Peyer's patch (tissue), 4 donors: ENCODE measurements at regions not wholly inside any gene's neighbourhood (a gene's known extent, or its start where the extent isn't known, plus 50 kb on each side); places are given as distances from the start of the nearest gene placed in this dataset.

ENCODE experiments used
- DNase-seq, 3 donors: peaks; one replicate each; pipeline ENCODE4 v3.0.0-alpha.2; 2017 to 2019
- H3K27ac ChIP-seq, 4 donors: fragments of 200-600 bp; sonication (generic); one replicate each; pipeline ENCODE4 v1.5.1; 2016 to 2019
- H3K27me3 ChIP-seq, 2 donors: fragments of 200-600 bp; sonication (generic); one replicate each; pipeline ENCODE4 v1.5.1; 2019
- H3K36me3 ChIP-seq, 3 donors: fragments of 200-600 bp; sonication (generic); one replicate each; pipeline ENCODE4 v1.5.1; 2016 to 2019
- H3K4me1 ChIP-seq, 4 donors: fragments of 200-600 bp; sonication (generic); one replicate each; pipeline ENCODE4 v1.5.1; 2016 to 2019
- H3K4me3 ChIP-seq, 4 donors: fragments of 200-600 bp; sonication (generic); 1 replicate in 3 of 4; 2 replicates in 1 of 4; pipeline ENCODE4 v1.5.1; 2016 to 2019; ENCODE audit warnings: mild to moderate bottlenecking in 1 of 4
- H3K9me3 ChIP-seq, 4 donors: fragments of 200-600 bp; sonication (generic); one replicate each; pipeline ENCODE4 v1.5.1; 2016 to 2019; ENCODE audit warnings: mild to moderate bottlenecking in 1 of 4
- CTCF ChIP-seq, 6 experiments: fragments of 450-650 bp in 4 of 6; fragments of 200-600 bp in 2 of 6; sonication (generic) in 1 of 6; IDR thresholded peaks; one replicate each; pipeline ENCODE4 v1.5.1; 2017 to 2019; ENCODE audit warnings: antibody characterized with exemption in 6 of 6, mild to moderate bottlenecking in 3 of 6, moderate library complexity in 1 of 6
- POLR2A ChIP-seq, 2 donors: fragments of 450-650 bp; IDR thresholded peaks; one replicate each; pipeline ENCODE4 v1.5.1; 2017; ENCODE audit warnings: antibody characterized with exemption in 2 of 2, mild to moderate bottlenecking in 2 of 2, moderate library complexity in 2 of 2

GRCh38 chr5:166881802-166882201 is 1409.6 kb upstream of the WWC1 start:
- Histone ChIP-seq H3K27ac (no peak overlapping the region), H3K27me3 (no peaks in the 10 kb centered on the region), H3K9me3 (no peaks in the 10 kb centered on the region), H3K36me3 (no peaks in the 10 kb centered on the region), H3K4me3 (no peak overlapping the region), H3K4me1 (no peaks in the 10 kb centered on the region)
- no peak for TF ChIP-seq POLR2A (IDR thresholded peaks at IDR 0.05)
- TF ChIP-seq CTCF (IDR thresholded peaks at IDR 0.05), result no peak
- no peak for DNase-seq

- TF ChIP-seq POLR2A (IDR thresholded peaks at IDR 0.05) (no peak), CTCF (IDR thresholded peaks at IDR 0.05) (no peak)
Observed at GRCh38 chr5:166883016-166883415, 1408.4 kb upstream of the WWC1 start.

GRCh38 chr5:166898166-166898565 is 1393.3 kb upstream of the WWC1 start:
- no peaks in the 10 kb centered on the region for H3K4me1 ChIP-seq
- TF ChIP-seq POLR2A (IDR thresholded peaks at IDR 0.05) (no peak), CTCF (IDR thresholded peaks at IDR 0.05) (no peak)
- H3K36me3 ChIP-seq, result no peaks in the 10 kb centered on the region
- H3K27ac ChIP-seq, result no peak overlapping the region
- H3K4me3 ChIP-seq, result no peak overlapping the region
- H3K27me3 ChIP-seq, result no peaks in the 10 kb centered on the region
- DNase-seq, result no peak
- H3K9me3 ChIP-seq, result no peaks in the 10 kb centered on the region

More at GRCh38 chr5:166883016-166883415, 1408.4 kb upstream of the WWC1 start:
- H3K4me1 ChIP-seq, result no peaks in the 10 kb centered on the region
- H3K27ac ChIP-seq, result no peak overlapping the region
- H3K4me3 ChIP-seq, result no peak overlapping the region
- no peaks in the 10 kb centered on the region for H3K9me3 ChIP-seq
- H3K27me3 ChIP-seq, result no peaks in the 10 kb centered on the region
- no peaks in the 10 kb centered on the region for H3K36me3 ChIP-seq
- DNase-seq, result no peak

GRCh38 chr5:166899343-166899742 is 1392.1 kb upstream of the WWC1 start:
- Histone ChIP-seq H3K9me3 (no peaks in the 10 kb centered on the region), H3K4me1 (no peaks in the 10 kb centered on the region), H3K27me3 (no peaks in the 10 kb centered on the region), H3K27ac (no peak overlapping the region), H3K4me3 (no peak overlapping the region), H3K36me3 (no peaks in the 10 kb centered on the region)
- TF ChIP-seq POLR2A (IDR thresholded peaks at IDR 0.05), result no peak
- no peak for TF ChIP-seq CTCF (IDR thresholded peaks at IDR 0.05)
- DNase-seq, result no peak

DNA sequence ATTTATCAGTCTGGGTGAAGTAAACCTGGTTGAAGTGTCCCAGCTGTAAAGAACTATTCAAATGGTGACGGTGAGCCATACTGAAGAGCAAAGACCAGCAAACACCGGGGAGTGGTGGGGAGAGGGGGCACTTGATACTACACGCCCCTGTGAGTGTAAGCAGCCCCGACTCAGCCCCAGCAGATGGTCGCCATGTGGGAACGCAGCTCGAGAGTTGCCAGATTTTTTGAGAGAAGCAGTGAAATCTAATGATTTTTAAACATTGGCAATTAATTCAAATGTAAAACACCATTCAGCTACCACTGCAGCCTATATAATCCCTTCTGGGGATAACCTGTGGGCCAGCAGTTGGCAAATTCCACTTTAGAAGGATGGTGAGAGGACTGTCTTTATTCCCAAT is 1386.9 kb upstream of the WWC1 start:
- Histone ChIP-seq H3K27ac (no peak overlapping the region), H3K36me3 (no peaks in the 10 kb centered on the region), H3K27me3 (no peaks in the 10 kb centered on the region), H3K9me3 (no peaks in the 10 kb centered on the region), H3K4me3 (no peak overlapping the region), H3K4me1 (no peaks in the 10 kb centered on the region)
- no peak for DNase-seq
- TF ChIP-seq POLR2A (IDR thresholded peaks at IDR 0.05) (no peak), CTCF (IDR thresholded peaks at IDR 0.05) (no peak)
